ENCODE measurements at regions not wholly inside any gene's neighbourhood (a gene's known extent, or its start where the extent isn't known, plus 50 kb on each side); places are given as distances from the start of the nearest gene placed in this dataset.

GRCh38 chr4:65737672-65738071 is 67.4 kb upstream of the EPHA5 start:
- TF ChIP-seq FOXA1 (IDR thresholded peaks at IDR 0.05) (no peak), ZNF384 (IDR thresholded peaks at IDR 0.05) (no peak), SUZ12 (IDR thresholded peaks at IDR 0.05) (no peak), ARNT (IDR thresholded peaks at IDR 0.05) (no peak), BHLHE40 (IDR thresholded peaks at IDR 0.05; ENCODE audit: borderline replicate concordance) (no peak), SP1 (IDR thresholded peaks at IDR 0.05) (no peak)
- TF ChIP-seq, protein P1, sequence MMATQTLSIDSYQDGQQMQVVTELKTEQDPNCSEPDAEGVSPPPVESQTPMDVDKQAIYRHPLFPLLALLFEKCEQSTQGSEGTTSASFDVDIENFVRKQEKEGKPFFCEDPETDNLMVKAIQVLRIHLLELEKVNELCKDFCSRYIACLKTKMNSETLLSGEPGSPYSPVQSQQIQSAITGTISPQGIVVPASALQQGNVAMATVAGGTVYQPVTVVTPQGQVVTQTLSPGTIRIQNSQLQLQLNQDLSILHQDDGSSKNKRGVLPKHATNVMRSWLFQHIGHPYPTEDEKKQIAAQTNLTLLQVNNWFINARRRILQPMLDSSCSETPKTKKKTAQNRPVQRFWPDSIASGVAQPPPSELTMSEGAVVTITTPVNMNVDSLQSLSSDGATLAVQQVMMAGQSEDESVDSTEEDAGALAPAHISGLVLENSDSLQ (IDR thresholded peaks at IDR 0.05) = no peak
